ENCODE measurements at regions not wholly inside any gene's neighbourhood (a gene's known extent, or its start where the extent isn't known, plus 50 kb on each side); places are given as distances from the start of the nearest gene placed in this dataset.

DNA sequence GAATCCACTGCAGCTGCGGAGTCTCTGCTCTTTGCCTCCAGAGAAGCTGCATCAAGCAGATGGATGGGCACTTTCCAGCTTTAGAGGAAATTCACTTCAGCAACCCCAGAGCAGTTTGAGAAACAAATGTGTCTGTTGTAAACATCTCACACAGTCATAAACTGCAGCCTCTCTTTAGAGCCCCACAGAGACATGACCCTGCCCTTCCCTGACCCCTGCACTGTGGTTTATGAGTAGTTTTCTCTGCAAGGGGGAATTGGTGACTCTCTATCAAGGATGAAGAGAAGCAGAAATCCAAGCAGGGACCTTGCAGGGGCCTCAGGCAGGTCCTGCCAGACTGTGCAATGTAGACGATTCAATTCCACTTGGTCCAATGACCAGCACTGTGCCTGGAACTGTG is 160.2 kb downstream of the SH2D4B start:
- TF ChIP-seq FOXP2 (optimal IDR thresholded peaks at IDR 0.05; ENCODE audit: borderline replicate concordance, extremely low read depth, extremely low read length, insufficient read depth): no peak
- TF ChIP-seq TAF1 (IDR thresholded peaks at IDR 0.05; ENCODE audit: borderline replicate concordance, insufficient read depth, low read length): no peak
- no peak for TF ChIP-seq SIN3A (IDR thresholded peaks at IDR 0.05; ENCODE audit: borderline replicate concordance, insufficient read depth, low read length)
- no peak for TF ChIP-seq REST (IDR thresholded peaks at IDR 0.05; ENCODE audit: insufficient read depth in 1 of 2, low read depth in 2 of 2, low read length in 2 of 2)
- no peak for TF ChIP-seq POLR2AphosphoS5 (IDR thresholded peaks at IDR 0.05; ENCODE audit: low read depth, low read length)

GRCh38 chr10:80699602-80700039 is 161.9 kb downstream of the SH2D4B start:
- TF ChIP-seq SIN3A (IDR thresholded peaks at IDR 0.05; ENCODE audit: borderline replicate concordance, insufficient read depth, low read length) (no peak), TAF1 (IDR thresholded peaks at IDR 0.05; ENCODE audit: borderline replicate concordance, insufficient read depth, low read length) (no peak), POLR2AphosphoS5 (IDR thresholded peaks at IDR 0.05; ENCODE audit: low read depth, low read length) (no peak), REST (IDR thresholded peaks at IDR 0.05; ENCODE audit: insufficient read depth in 1 of 2, low read depth in 2 of 2, low read length in 2 of 2) (no peak), FOXP2 (optimal IDR thresholded peaks at IDR 0.05; ENCODE audit: borderline replicate concordance, extremely low read depth, extremely low read length, insufficient read depth) (no peak)

GRCh38 chr10:80700252-80700651 is 162.6 kb downstream of the SH2D4B start:
- TF ChIP-seq REST (IDR thresholded peaks at IDR 0.05; ENCODE audit: insufficient read depth in 1 of 2, low read depth in 2 of 2, low read length in 2 of 2) (no peak), TAF1 (IDR thresholded peaks at IDR 0.05; ENCODE audit: borderline replicate concordance, insufficient read depth, low read length) (no peak), POLR2AphosphoS5 (IDR thresholded peaks at IDR 0.05; ENCODE audit: low read depth, low read length) (no peak), SIN3A (IDR thresholded peaks at IDR 0.05; ENCODE audit: borderline replicate concordance, insufficient read depth, low read length) (no peak), FOXP2 (optimal IDR thresholded peaks at IDR 0.05; ENCODE audit: borderline replicate concordance, extremely low read depth, extremely low read length, insufficient read depth) (no peak)

- TF ChIP-seq SIN3A (IDR thresholded peaks at IDR 0.05; ENCODE audit: borderline replicate concordance, insufficient read depth, low read length) (no peak), TAF1 (IDR thresholded peaks at IDR 0.05; ENCODE audit: borderline replicate concordance, insufficient read depth, low read length) (no peak), REST (IDR thresholded peaks at IDR 0.05; ENCODE audit: insufficient read depth in 1 of 2, low read depth in 2 of 2, low read length in 2 of 2) (no peak), FOXP2 (optimal IDR thresholded peaks at IDR 0.05; ENCODE audit: borderline replicate concordance, extremely low read depth, extremely low read length, insufficient read depth) (no peak), POLR2AphosphoS5 (IDR thresholded peaks at IDR 0.05; ENCODE audit: low read depth, low read length) (no peak)
These were observed 163.2 kb downstream of the SH2D4B start for GRCh38 chr10:80700760-80701444.

Data from PFSK-1 (cell line).